Lower leg skin (tissue), 4 donors: ENCODE measurements at regions not wholly inside any gene's neighbourhood (a gene's known extent, or its start where the extent isn't known, plus 50 kb on each side); places are given as distances from the start of the nearest gene placed in this dataset.

Experiments used
- DNase-seq, 2 donors: peaks; one replicate each; pipeline ENCODE4 v3.0.0-alpha.2; 2019; ENCODE audit warnings: low spot score in 2 of 2
- H3K4me3 ChIP-seq: fragments of 200-600 bp; sonication (generic); 2 replicates; pipeline ENCODE4 v1.5.1; 2017; ENCODE audit warnings: mild to moderate bottlenecking, low read depth; ENCODE audit not compliant: poor library complexity, severe bottlenecking
- CTCF ChIP-seq, 3 donors: fragments of 450-650 bp; IDR thresholded peaks; one replicate each; pipeline ENCODE4 v1.5.1; 2016; ENCODE audit warnings: antibody characterized with exemption in 3 of 3, mild to moderate bottlenecking in 3 of 3, moderate library complexity in 2 of 3
- POLR2A ChIP-seq, 2 donors: fragments of 450-650 bp; IDR thresholded peaks; one replicate each; pipeline ENCODE4 v1.6.1; 2016 to 2017; ENCODE audit warnings: antibody characterized with exemption in 2 of 2, mild to moderate bottlenecking in 1 of 2, moderate library complexity in 1 of 2
- WGBS, 2 donors: methylation state at CpG; one replicate each; pipeline ENCODE4 v1.1.5; 2018; 5-methylcytosine and 5-hydroxymethylcytosine counted together
- intact Hi-C: fragments of 100-400 bp; cut with DNase I; formaldehyde crosslinking; loops from one replicate; pipeline ENCODE4 v1.15.0; 2023; ENCODE audit warnings: low total_unique reads

- no peak for TF ChIP-seq CTCF (IDR thresholded peaks at IDR 0.05)
- WGBS, 2 donors = 91% methylated on average over 6 of the region's 6 CpGs
- intact Hi-C loops = no loop called here
- no peak overlapping the region for H3K4me3 ChIP-seq
- no peak for DNase-seq
Observed at GRCh38 chr6:163916315-163917081, 502.0 kb downstream of the QKI start.

- intact Hi-C loops = no loop called here
- no peak for DNase-seq
- no peak overlapping the region for H3K4me3 ChIP-seq
- 88 to 90% methylated on average over 8 of the region's 8 CpGs for WGBS, 2 donors
- TF ChIP-seq POLR2A (IDR thresholded peaks at IDR 0.05) = no peak
- no peak for TF ChIP-seq CTCF (IDR thresholded peaks at IDR 0.05)
Observed at GRCh38 chr6:163915131-163915530, 500.6 kb downstream of the QKI start.

GRCh38 chr6:163913045-163913444 lies 498.5 kb downstream of the QKI start:
- WGBS, 2 donors = 89 to 91% methylated on average over 9 of the region's 9 CpGs
- intact Hi-C loops = no loop called here
- no peak for DNase-seq

GRCh38 chr6:163906006-163906710 lies 491.6 kb downstream of the QKI start:
- WGBS, 2 donors = 91 to 95% methylated on average over 8 of the region's 8 CpGs
- intact Hi-C loops = no loop called here
- no peak for TF ChIP-seq CTCF (IDR thresholded peaks at IDR 0.05)
- no peak for TF ChIP-seq POLR2A (IDR thresholded peaks at IDR 0.05)
- H3K4me3 ChIP-seq = no peak overlapping the region
- no peak for DNase-seq

More at GRCh38 chr6:163913045-163913444, 498.5 kb downstream of the QKI start:
- no peak for TF ChIP-seq POLR2A (IDR thresholded peaks at IDR 0.05)
- TF ChIP-seq CTCF (IDR thresholded peaks at IDR 0.05) = no peak
- no peak overlapping the region for H3K4me3 ChIP-seq

GRCh38 chr6:163904186-163904585 lies 489.7 kb downstream of the QKI start:
- intact Hi-C loops = no loop called here
- 53 to 58% methylated on average over 7 of the region's 7 CpGs for WGBS, 2 donors
- DNase-seq = no peak
- H3K4me3 ChIP-seq = no peak overlapping the region
- no peak for TF ChIP-seq CTCF (IDR thresholded peaks at IDR 0.05)
- TF ChIP-seq POLR2A (IDR thresholded peaks at IDR 0.05) = no peak
